Activated gamma-delta T cell treated with anti-CD3 and anti-CD28 coated beads, Interleukin-2, amount 50 U/mL, for 16 hours (primary cell): ENCODE measurements at regions not wholly inside any gene's neighbourhood (a gene's known extent, or its start where the extent isn't known, plus 50 kb on each side); places are given as distances from the start of the nearest gene placed in this dataset.
"Not testable (repeated sequence)": the region's sequence is repeated elsewhere in the genome, so short reads cannot be mapped to it uniquely, and the experiment has no call there.

Experiments
- DNase-seq: peaks from one replicate; pipeline ENCODE4 v3.0.0-alpha.2; 2020; ENCODE audit warnings: low read depth

DNA sequence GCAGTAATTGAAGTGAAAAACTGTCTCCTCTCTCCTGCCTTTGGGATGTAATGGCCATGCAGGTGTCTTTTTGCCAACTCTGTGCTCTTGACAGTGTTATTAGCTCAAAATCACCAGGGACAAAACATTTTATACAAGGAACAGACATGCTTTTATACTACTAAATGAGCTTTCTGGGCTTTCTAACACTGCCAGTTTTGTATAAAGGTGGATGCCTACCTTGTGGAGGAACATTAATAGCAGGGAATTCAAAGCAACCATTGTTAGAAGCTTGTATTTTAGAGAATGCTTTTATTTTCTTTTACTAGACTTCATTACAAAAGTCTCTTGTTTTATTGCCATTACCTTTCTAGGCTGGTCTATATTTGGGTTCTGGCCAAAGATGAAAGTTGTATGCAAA, 54.7 kb upstream of the ARSJ start:
- no peak for DNase-seq

DNA sequence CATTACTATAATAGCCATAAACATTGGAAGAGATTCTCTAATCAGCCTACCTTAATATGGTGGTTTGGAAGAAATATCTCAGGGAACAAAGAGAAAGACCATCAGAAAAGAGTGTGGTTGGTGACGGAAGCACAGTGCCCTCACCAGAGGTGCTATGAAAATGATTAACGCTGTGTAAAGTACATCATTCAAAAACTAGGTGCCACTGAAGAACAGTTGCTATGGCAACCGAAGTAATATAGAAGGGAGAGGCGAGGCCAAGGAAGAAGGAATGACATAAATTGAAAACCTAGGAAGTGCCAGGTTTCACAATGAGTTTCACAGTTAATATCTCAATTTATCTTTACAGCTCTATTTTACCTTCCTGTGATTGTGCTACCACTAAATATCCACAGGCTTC, 57.0 kb upstream of the ARSJ start:
- DNase-seq: no peak

DNA sequence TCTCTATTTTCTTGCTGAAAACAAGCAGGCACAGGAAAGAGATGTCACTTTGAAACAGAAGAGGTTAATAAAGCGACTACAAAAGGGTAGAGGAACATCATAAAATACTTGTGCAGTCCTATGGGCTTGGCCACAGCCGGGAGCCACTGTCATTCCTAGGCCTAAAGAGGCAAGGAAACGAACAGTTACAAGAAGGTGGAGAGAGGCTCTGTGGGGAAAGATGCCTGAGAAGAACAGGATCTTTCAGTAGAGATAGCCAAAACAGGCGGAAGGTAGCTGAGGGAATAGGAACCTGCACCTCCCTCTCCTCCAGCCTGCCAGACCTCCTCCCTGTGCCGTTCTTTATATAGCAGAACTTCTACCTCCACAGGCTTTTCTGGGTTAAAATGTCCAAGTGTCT, 57.4 kb upstream of the ARSJ start:
- no peak for DNase-seq

DNA sequence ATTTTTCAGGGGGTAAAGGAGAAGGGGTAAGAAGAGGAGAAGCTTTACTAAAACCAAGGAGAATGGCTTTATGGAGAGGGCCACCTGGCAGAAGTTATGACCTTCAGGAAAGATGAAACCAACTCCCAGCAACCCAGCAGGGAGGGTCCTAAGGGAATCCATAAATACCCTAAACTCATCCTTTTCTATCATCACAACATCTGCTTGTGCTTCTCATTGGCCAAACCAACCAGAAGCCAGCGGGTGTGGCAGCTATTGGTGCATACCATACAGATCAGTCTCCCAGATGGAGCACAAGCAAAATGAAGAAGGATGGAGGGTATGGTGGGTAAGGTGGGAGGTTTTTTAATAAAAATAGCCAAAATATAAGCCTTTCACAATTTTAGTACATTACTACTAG, 58.5 kb upstream of the ARSJ start:
- DNase-seq: no peak

DNA sequence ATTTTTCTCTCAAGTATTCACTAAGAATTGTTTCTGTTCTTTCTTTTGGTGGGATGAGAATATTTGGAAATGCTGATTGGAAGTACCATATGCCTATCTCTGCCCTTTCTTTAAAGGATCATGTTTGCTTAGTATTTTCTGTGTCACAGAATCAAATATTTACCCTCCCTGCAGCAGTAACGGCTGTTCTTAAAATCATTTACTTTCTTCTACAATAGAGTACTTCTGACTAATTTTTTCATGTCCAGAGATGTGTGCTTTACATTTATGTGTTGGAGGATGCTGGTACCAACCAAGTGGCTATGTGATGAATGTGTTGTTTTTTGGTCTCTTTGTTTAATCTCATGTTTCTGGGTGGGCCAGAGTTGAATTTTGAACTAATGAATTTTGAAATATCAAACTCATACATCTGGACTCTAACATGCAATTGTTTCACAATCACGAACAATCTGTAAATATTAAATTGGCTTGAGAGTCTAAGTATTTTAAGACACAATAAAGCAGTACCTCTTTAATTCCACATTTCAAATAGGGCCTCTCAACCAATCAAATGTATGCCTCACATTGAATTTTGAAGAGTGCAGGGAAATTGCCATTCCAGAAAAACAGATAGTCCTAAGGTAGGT, 59.4 kb upstream of the ARSJ start:
- DNase-seq: no peak

DNA sequence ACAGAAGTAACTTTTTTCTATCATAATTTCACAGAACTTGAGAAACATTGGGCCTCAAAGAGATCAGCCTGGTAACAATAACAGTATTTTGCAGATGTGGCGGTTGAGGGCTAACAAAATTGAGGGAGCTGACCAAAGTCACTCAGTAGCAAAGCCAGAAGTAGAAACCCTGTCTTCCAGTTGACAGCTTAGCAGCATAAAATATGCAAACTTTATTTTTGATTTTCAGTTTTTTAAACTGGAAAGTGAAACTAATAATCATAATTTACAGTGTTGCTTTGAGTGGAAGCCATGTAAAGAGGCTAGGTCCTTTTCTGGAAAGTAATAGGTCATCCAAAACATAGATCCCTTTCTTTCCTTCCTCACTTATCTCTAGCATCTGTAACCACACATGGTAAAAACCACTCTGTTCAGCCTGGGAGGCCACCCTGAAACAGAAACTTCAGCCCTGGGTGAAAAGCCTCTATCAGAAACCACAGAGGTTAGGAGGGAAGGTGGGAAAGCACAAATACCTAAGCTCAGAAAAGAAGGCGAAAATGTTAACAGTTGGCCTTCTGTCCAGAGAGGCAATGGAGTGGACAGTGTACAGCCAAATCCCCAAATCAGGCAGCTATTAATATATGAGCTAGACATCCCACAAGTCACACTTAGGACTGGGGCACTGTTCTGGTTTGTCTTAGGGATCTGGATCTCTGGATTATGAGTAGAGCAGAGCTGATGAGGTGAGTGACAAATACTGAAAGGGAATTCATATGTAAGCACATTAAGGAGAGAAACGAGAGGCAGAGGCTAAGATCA, 61.1 kb upstream of the ARSJ start:
- DNase-seq: no peak

DNA sequence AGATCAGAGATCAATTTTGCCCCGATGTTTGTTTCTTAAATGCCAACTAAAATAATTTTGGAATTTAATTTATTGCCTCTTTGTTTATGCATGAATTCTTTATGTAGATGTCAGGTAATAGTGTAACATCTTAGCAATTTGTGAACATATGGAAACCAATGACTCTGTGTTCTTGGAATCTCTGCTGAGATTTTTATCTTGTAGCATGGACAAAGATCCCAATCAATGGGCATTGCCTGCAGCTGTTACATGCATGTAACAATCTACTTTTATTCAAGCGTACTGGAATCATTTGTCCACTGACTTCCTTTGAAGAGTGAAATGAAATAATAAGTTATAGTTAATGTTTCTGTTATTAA, 61.6 kb upstream of the ARSJ start:
- no peak for DNase-seq

DNA sequence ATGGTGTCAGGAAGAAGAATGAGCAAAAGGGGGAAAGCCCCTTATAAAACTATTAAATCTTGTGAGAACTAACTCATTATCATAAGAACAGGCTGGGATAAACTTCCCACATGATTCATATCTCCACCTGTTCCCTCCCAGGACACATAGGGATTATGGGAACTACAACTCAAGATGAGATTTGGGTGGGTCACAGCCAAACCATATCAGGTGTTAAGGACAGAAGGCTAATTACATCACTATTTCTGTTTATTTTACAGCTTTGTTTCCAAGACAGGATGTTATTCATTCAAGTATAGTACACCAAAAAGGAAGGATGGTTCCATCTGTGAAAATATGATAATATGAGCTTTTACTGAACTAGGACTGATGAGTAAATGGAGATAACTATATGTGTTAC, 63.7 kb upstream of the ARSJ start:
- DNase-seq: no peak

DNA sequence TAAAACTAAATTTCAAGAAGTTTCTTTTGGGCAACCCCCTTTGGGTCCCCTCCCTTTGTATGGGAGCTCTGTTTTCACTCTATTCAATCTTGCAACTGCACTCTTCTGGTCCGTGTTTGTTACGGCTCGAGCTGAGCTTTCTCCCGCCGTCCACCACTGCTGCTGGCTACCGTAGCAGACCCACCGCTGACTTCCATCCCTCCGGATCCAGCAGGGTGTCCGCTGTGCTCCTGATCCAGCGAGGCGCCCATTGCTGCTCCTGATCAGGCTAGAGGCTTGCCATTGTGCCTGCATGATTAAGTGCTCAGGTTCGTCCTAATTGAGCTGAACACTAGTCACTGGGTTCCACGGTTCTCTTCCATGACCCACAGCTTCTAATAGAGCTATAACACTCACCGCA, 64.9 kb upstream of the ARSJ start:
- not testable (repeated sequence) for DNase-seq

DNA sequence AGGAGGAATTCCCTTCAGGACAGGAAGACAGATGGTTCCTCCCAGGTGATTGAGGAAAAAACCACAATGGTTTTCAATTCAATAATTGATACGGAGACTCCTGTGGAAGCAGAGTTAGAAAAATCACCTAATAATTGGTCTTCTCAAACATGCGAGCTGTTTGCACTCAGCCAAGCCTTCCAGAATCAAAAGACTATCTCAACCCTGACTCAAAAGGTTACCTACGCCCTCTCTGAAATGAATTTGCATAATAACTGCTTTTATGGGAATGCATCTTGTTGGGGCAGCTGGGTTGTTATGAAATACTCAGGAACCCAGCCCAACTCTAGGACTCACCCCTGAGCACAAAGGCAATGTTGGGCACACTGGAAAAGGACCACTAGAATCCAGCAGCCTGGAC, 66.9 kb upstream of the ARSJ start:
- DNase-seq: no peak

DNA sequence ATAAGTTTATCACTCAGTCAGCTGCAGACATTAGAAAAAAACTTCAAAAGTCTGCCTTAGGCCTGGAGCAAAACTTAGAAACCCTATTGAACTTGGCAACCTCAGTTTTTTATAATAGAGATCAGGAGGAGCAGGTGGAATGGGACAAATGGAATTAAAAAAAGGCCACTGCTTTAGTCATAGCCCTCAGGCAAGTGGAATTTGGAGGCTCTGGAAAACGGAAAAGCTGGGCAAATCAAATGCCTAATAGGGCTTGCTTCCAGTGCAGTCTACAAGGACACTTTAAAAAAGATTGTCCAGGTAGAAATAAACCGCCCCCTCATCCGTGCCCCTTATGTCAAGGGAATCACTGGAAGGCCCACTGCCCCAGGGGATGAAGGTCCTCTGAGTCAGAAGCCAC, 68.7 kb upstream of the ARSJ start:
- not testable (repeated sequence) for DNase-seq

DNA sequence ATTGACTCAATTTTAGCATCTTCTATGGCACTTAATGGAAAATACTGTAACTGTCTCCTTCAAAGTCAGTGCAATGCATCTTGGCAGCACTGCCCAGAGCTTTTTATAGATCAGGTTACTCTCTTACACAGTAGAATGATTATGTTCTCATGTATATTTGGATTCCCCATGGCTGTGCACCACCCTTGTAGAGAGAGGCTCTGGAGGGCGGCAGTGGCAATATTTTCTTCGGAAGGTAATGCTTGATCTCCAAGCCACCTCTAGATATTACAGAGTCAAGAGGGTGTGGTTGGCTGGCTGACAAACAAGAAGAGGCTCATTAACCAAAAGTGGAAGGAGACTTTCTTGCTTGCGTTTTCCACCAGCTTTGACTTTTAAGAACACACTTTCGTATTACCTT, 72.8 kb upstream of the ARSJ start:
- no peak for DNase-seq

DNA sequence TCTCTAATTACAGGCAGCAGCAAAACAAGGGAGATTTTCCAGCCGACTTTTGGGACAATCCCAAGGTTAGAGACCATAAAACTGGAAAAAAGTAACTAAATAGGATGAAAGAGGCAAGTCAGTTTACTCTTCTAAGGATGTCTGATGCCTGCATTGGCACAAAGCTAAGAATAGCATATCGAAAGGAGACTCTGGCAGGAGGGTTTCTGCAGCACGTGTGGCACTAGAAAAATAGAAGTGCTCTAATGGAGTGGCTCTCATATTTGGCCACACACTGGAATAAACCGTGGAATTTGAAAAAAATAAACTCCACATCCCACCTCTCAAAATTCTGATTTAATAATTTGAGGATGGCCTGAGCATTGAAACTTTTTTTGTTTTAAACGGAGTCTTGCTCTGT, 77.2 kb upstream of the ARSJ start:
- DNase-seq: no peak

DNA sequence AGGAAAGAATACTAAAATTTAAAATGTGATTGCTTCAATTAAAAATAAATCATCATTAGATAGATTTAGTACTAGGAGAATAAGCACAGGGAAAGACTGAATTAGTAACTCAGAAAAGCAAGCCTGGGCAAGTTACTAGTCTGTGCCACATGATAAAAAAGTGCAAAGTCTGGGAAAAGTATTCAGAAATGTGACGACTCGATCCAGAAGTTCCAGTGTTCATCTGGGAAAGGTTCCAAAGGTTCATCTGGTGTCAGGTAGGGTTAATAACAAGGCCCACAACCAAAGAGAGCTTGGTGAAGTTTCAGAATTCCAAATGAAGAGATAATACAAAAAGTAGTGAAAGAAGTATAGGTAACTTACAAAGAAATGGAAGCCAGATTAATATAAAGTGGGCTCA, 78.3 kb upstream of the ARSJ start:
- no peak for DNase-seq

DNA sequence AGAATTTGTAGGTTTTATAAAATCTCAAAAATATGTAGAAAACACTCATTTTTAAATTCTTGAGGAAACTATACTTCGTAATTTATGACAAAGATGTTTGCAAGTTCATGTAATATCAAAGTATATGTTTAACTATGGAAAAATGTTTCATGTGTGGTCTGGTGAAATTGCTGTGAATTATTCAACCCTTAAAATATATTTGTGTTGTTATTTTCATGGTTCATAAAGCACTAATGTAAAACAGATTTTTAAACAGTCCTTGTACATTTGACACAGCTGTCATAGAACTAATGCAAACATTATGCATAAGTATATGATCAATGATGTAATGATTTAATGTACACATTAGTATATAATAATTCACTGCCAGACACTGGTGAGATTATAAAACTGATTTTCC, 83.1 kb upstream of the ARSJ start:
- no peak for DNase-seq

DNA sequence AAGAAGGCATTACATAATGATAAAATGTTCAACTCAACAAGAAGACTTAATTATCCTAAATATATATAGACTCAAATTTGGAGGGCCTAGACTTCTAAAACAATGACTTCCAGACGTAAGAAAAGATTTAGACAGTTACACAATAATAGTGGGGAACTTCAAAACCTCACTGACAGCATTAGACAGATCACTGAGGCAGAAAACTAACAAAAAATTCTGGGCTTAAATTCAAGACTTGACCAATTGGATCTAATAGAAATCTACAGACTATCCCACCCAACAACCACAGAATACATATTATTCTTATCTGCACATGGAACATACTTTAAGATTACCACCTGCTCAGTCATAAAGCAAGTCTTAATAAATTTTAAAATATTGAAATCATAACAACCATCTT, 93.3 kb upstream of the ARSJ start:
- DNase-seq: no peak

DNA sequence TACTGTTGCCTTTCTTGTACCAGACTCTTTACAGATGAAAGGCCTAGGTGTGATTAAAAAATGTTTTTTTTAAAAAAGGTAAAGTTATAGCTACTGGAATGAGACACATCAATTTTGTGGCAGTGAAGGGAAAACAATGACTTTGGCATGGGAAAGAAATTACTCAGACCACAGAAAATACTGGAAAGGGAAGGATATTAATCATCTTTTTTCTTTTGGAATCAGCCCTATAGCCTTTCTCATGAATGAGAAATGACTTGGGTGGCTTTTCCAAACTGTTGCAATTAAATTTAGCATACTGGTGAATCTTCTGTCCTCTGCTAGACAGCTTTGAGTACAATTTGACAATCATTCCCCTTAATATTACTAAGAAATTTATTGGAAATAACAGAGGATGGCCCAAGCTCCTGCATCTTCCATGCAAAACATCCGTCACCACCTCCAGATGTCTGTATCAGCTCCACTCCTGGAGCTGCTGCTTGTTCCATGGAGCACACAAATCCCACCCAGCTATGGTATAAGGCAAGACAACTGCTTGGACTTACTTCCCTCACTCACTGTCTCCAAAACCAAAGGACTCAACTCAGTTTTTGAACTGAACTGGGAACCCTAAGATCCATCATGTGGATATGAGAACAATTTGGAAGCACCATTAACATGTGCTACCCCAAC, 97.6 kb upstream of the ARSJ start:
- DNase-seq: no peak

DNA sequence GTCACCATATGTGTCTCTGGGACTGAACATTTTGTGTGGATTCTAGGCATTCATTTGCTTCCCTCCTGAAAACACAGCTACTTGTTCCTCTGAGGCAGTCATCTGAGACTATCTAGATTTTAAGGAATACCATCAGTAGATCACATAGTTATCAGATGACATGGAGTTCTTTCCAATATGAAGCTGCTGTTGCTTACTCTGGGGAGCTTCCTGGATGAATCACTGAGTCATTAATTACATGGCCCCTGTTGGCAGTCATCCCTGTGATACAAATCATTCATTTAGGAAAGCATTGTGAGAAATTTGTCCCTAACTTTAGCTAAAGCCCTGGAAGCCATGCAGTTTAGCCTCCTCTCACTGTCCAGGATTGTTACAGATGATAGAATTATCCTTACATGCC, 98.2 kb upstream of the ARSJ start:
- DNase-seq: no peak

DNA sequence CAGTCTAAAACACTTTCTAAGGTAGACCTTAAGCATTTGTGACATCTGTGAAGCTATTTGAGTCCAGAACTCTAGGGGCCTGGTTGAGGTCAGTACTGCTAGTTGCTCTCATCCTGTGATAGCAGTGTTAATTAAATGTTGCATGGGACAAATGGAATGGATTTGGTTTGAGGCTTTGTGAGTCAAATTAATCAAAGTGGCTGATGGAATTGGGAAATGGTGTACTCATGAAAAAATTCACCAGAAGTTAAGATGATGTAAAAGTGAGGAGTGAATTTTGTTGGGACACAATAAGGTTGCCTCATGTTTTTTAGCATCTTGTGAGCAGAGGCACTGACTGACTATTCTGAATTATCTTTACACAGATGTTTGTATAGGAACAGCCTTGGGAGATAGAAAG, 99.2 kb upstream of the ARSJ start:
- DNase-seq: no peak

DNA sequence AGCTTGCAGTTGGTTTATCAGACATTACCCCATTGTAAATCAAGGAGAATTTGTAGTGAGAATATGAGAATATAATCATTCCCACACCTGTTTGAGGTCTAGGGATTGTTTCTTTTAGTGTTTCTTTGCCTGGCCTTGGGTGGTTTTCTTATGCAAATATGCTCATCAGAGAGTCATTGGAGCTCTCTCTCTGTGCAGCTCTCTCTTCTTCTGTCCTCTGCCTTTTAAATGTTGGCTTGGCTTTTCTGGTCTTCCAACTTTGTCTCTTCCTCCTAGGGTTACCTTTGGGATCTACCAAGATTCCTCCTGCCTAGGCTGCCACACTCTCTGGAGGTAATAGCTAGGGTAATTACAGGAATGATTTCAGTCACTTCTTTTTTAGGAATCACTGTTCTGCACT, 102.3 kb upstream of the ARSJ start:
- DNase-seq: no peak

DNA sequence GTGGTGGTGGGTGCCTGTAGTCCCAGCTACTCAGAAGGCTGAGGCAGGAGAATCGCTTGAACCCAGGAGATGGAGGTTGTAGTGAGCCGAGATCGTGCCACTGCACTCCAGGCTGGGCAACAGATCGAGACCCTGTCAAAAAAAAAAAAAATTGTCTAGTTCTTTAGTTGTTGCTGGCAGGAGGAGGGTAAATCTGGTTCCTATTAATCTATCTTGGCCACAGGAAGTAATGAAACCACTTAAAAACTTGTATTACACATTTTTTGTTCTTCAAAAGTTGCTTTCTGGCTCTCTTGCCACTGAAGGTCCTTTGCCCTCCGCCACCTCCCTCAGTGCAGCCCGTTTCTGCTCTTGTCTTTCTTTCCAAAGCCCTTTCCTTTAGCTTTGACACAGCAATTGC, 102.9 kb upstream of the ARSJ start:
- no peak for DNase-seq

DNA sequence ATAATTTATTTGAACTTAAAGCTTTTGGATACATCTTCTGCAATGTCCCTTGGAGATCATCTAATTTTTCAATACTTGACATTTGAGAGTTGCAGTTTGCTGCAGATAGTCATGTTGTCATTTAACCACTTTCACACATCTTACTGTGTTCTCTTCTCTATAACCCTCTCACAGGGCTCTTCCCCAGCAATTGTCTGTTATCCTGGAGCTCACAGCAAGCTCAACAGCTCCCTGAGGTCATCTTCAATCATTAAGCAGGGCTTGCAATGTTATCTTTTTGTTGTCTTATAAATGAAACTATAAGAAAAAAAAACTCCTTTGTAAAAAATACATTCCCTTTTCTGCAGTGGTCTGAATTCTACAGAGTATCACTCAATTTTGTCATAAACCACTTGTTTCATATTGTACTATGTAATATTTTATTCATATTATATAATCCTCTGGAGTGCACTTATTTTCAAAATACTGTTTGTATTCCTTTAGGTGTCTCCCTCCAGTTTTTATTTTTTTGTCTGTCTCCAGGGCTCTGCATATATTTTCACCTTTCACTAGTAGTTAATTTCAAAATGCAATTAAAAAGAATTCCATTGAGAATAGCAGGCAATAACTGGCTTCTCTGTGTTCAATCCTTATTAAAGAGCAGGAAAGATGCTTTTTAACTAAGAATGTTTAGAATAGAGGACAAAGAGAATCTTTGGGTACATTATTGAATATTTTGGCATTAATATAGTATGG, 106.3 kb upstream of the ARSJ start:
- no peak for DNase-seq
